ENCODE measurements at regions not wholly inside any gene's neighbourhood (a gene's known extent, or its start where the extent isn't known, plus 50 kb on each side); places are given as distances from the start of the nearest gene placed in this dataset.
"Not testable (repeated sequence)": the region's sequence is repeated elsewhere in the genome, so short reads cannot be mapped to it uniquely, and the experiment has no call there.

GRCh38 chr3:112736805-112737566 lies 96.0 kb upstream of the CCDC80 start:
- DNase-seq: no peak

- no peak for DNase-seq
Measured at GRCh38 chr3:112736386-112736785, 95.4 kb upstream of the CCDC80 start.

GRCh38 chr3:112735926-112736325 lies 95.0 kb upstream of the CCDC80 start:
- no peak for DNase-seq

- DNase-seq: no peak
Measured at GRCh38 chr3:112734736-112735350, 93.9 kb upstream of the CCDC80 start.

GRCh38 chr3:112734171-112734570 lies 93.2 kb upstream of the CCDC80 start:
- no peak for DNase-seq

GRCh38 chr3:112730210-112730609 lies 89.3 kb upstream of the CCDC80 start:
- no peak for DNase-seq

- no peak for DNase-seq
Measured at GRCh38 chr3:112721231-112721630, 80.3 kb upstream of the CCDC80 start.

- DNase-seq: no peak
Measured at GRCh38 chr3:112718967-112719366, 78.0 kb upstream of the CCDC80 start.

- DNase-seq: no peak
Measured at GRCh38 chr3:112718516-112718915, 77.6 kb upstream of the CCDC80 start.

- DNase-seq: no peak
Measured at GRCh38 chr3:112709911-112710310, 69.0 kb upstream of the CCDC80 start.

- DNase-seq: no peak
Measured at GRCh38 chr3:112699436-112699978, 58.6 kb upstream of the CCDC80 start.

- DNase-seq: not testable (repeated sequence)
Measured at GRCh38 chr3:112698442-112698841, 57.5 kb upstream of the CCDC80 start.

- DNase-seq: not testable (repeated sequence)
Measured at GRCh38 chr3:112696244-112696643, 55.3 kb upstream of the CCDC80 start.

- DNase-seq: not testable (repeated sequence)
Measured at GRCh38 chr3:112695377-112696108, 54.6 kb upstream of the CCDC80 start.

GRCh38 chr3:112694906-112695305 lies 54.0 kb upstream of the CCDC80 start:
- DNase-seq: not testable (repeated sequence)

- no peak for DNase-seq
Measured at GRCh38 chr3:112693186-112693585, 52.2 kb upstream of the CCDC80 start.
